Body of pancreas (tissue), 4 donors: ENCODE measurements at regions not wholly inside any gene's neighbourhood (a gene's known extent, or its start where the extent isn't known, plus 50 kb on each side); places are given as distances from the start of the nearest gene placed in this dataset.

Experiments used
- POLR2A ChIP-seq, 3 donors: fragments of 450-650 bp; IDR thresholded peaks; one replicate each; pipeline ENCODE4 v1.6.1; 2016; ENCODE audit warnings: antibody characterized with exemption in 3 of 3, mild to moderate bottlenecking in 2 of 3
- TF ChIP-seq, protein P1 (sequence below), 7 experiments: fragments of 450-650 bp in 4 of 7; fragments of 200-600 bp in 3 of 7; sonication (generic) in 3 of 7; IDR thresholded peaks; one replicate each; pipeline ENCODE4 v1.5.1; 2016 to 2019; ENCODE audit warnings: antibody characterized with exemption in 7 of 7

- no peak for TF ChIP-seq POLR2A (IDR thresholded peaks at IDR 0.05)
- TF ChIP-seq, protein P1, sequence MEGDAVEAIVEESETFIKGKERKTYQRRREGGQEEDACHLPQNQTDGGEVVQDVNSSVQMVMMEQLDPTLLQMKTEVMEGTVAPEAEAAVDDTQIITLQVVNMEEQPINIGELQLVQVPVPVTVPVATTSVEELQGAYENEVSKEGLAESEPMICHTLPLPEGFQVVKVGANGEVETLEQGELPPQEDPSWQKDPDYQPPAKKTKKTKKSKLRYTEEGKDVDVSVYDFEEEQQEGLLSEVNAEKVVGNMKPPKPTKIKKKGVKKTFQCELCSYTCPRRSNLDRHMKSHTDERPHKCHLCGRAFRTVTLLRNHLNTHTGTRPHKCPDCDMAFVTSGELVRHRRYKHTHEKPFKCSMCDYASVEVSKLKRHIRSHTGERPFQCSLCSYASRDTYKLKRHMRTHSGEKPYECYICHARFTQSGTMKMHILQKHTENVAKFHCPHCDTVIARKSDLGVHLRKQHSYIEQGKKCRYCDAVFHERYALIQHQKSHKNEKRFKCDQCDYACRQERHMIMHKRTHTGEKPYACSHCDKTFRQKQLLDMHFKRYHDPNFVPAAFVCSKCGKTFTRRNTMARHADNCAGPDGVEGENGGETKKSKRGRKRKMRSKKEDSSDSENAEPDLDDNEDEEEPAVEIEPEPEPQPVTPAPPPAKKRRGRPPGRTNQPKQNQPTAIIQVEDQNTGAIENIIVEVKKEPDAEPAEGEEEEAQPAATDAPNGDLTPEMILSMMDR (IDR thresholded peaks at IDR 0.05), result no peak
Measured at GRCh38 chr9:23979491-23979890, 153.5 kb upstream of the ELAVL2 start.
